HCT116 (cell line): ENCODE measurements at regions not wholly inside any gene's neighbourhood (a gene's known extent, or its start where the extent isn't known, plus 50 kb on each side); places are given as distances from the start of the nearest gene placed in this dataset.

Source experiments
- TF ChIP-seq, protein P1 (sequence below): IDR thresholded peaks from 2 replicates; pipeline ENCODE4 v1.6.1; 2012
- TF ChIP-seq, protein P2 (sequence below), 3 experiments: fragments of 200-600 bp in 1 of 3; sonication (generic) in 1 of 3; IDR thresholded peaks in 2 of 3; conservative IDR thresholded peaks in 1 of 3; 2 replicates each; pipeline ENCODE4 v1.5.1; 2012 to 2017; ENCODE audit warnings: low read depth in 2 of 3, low read length in 2 of 3, antibody characterized with exemption in 1 of 3, borderline replicate concordance in 1 of 3, control low read depth in 1 of 3, mild to moderate bottlenecking in 1 of 3, mixed read lengths in 1 of 3, mixed run types in 1 of 3, moderate library complexity in 1 of 3; ENCODE audit not compliant: insufficient read depth in 1 of 3

DNA sequence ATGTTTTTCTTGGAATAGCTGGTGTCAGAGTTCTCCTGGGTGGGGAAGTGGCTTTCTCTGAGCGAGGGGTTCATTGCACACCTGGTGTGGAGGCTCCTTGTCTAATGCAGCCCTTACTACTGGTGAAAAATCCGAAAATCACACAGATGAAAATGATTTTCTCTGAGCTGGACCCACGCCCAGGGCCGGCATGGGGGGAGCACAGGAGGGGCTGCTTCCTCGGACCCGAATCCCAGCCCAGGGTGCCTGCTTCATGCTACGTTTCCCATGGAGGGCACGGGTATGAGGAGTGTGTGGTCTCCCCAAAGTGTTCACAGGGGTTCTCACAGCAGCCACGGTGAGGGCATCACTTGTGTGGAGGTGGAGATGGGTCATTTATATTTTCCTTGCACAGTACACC is 288.0 kb upstream of the HDAC4 start:
- TF ChIP-seq, protein P1, sequence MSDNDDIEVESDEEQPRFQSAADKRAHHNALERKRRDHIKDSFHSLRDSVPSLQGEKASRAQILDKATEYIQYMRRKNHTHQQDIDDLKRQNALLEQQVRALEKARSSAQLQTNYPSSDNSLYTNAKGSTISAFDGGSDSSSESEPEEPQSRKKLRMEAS = no peak
- TF ChIP-seq, protein P2, sequence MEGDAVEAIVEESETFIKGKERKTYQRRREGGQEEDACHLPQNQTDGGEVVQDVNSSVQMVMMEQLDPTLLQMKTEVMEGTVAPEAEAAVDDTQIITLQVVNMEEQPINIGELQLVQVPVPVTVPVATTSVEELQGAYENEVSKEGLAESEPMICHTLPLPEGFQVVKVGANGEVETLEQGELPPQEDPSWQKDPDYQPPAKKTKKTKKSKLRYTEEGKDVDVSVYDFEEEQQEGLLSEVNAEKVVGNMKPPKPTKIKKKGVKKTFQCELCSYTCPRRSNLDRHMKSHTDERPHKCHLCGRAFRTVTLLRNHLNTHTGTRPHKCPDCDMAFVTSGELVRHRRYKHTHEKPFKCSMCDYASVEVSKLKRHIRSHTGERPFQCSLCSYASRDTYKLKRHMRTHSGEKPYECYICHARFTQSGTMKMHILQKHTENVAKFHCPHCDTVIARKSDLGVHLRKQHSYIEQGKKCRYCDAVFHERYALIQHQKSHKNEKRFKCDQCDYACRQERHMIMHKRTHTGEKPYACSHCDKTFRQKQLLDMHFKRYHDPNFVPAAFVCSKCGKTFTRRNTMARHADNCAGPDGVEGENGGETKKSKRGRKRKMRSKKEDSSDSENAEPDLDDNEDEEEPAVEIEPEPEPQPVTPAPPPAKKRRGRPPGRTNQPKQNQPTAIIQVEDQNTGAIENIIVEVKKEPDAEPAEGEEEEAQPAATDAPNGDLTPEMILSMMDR (IDR thresholded peaks at IDR 0.05 in 2 of 3, conservative IDR thresholded peaks at IDR 0.05 in 1 of 3; ENCODE audit: borderline replicate concordance in 1 of 3, insufficient read depth in 1 of 3, low read depth in 2 of 3, low read length in 2 of 3) = no peak
